ENCODE measurements at regions not wholly inside any gene's neighbourhood (a gene's known extent, or its start where the extent isn't known, plus 50 kb on each side); places are given as distances from the start of the nearest gene placed in this dataset.
A peak's percentile ranks its signal among the peaks of the same experiment; 100 is the strongest.

- Histone ChIP-seq H2AK5ac (ENCODE audit: low read length) (no peak overlapping the region), H2BK5ac (ENCODE audit: low read length) (no peak overlapping the region), H3K56ac (ENCODE audit: low read length) (no peak overlapping the region), H4K8ac (ENCODE audit: low read depth, low read length) (no peak overlapping the region), H2BK120ac (ENCODE audit: low read depth, low read length) (no peak overlapping the region), H3K9ac (ENCODE audit: low read length) (no peak overlapping the region), H4K5ac (ENCODE audit: low read length) (no peak overlapping the region), H3K23ac (ENCODE audit: low read length) (no peak overlapping the region), H2BK15ac (replicated peaks; ENCODE audit: low read depth) (no peak overlapping the region), H3K4ac (ENCODE audit: low read depth, low read length) (no peak overlapping the region), H3K4me3 (ENCODE audit: low read length) (no peak overlapping the region), H3K27me3 (ENCODE audit: insufficient read depth, low read length, poor library complexity) (no peaks in the 10 kb centered on the region), H3K4me2 (ENCODE audit: low read length) (no peak overlapping the region), H3K79me2 (ENCODE audit: control insufficient read depth, insufficient read depth, low read length) (no peaks in the 10 kb centered on the region), H3K36me3 (ENCODE audit: control insufficient read depth, insufficient read depth, low read length) (no peaks in the 10 kb centered on the region), H3K79me1 (ENCODE audit: low read length) (no peaks in the 10 kb centered on the region), H3K18ac (ENCODE audit: low read length) (no peak overlapping the region), H3K4me1 (ENCODE audit: control insufficient read depth, low read depth, low read length) (no peaks in the 10 kb centered on the region), H3K27ac (ENCODE audit: low read depth, low read length) (no peak overlapping the region)
- WGBS (ENCODE audit: extremely low coverage, insufficient coverage, low lambda C conversion rate), result no CpG with 5 or more reads among the region's 6 CpGs
- no peak for DNase-seq
Observed at GRCh38 chr12:13764748-13765147, 216.7 kb downstream of the GRIN2B start.

- Histone ChIP-seq H2BK120ac (ENCODE audit: low read depth, low read length) (no peak overlapping the region), H2AK5ac (ENCODE audit: low read length) (no peak overlapping the region), H3K79me2 (ENCODE audit: control insufficient read depth, insufficient read depth, low read length) (no peaks in the 10 kb centered on the region), H3K4me2 (ENCODE audit: low read length) (no peak overlapping the region), H3K23ac (ENCODE audit: low read length) (no peak overlapping the region), H3K18ac (ENCODE audit: low read length) (no peak overlapping the region), H3K36me3 (ENCODE audit: control insufficient read depth, insufficient read depth, low read length) (no peaks in the 10 kb centered on the region), H4K5ac (ENCODE audit: low read length) (no peak overlapping the region), H2BK5ac (ENCODE audit: low read length) (no peak overlapping the region), H3K4me1 (ENCODE audit: control insufficient read depth, low read depth, low read length) (peaks cover 6% of the 10 kb centered on the region), H3K27me3 (ENCODE audit: insufficient read depth, low read length, poor library complexity) (peaks cover 13% of the 10 kb centered on the region), H2BK15ac (replicated peaks; ENCODE audit: low read depth) (no peak overlapping the region), H3K4me3 (ENCODE audit: low read length) (no peak overlapping the region), H4K8ac (ENCODE audit: low read depth, low read length) (no peak overlapping the region), H3K27ac (ENCODE audit: low read depth, low read length) (peak overlapping the region; percentile 48), H3K79me1 (ENCODE audit: low read length) (no peaks in the 10 kb centered on the region), H3K4ac (ENCODE audit: low read depth, low read length) (no peak overlapping the region), H3K9ac (ENCODE audit: low read length) (no peak overlapping the region), H3K56ac (ENCODE audit: low read length) (no peak overlapping the region)
- WGBS (ENCODE audit: extremely low coverage, insufficient coverage, low lambda C conversion rate), result no CpG with 5 or more reads among the region's 1 CpG
- peak; percentile 81 for DNase-seq
Observed at GRCh38 chr12:13749389-13749788, 232.0 kb downstream of the GRIN2B start.

- Histone ChIP-seq H3K4ac (ENCODE audit: low read depth, low read length) (no peak overlapping the region), H3K9ac (ENCODE audit: low read length) (no peak overlapping the region), H3K79me1 (ENCODE audit: low read length) (no peaks in the 10 kb centered on the region), H3K56ac (ENCODE audit: low read length) (no peak overlapping the region), H3K18ac (ENCODE audit: low read length) (no peak overlapping the region), H3K79me2 (ENCODE audit: control insufficient read depth, insufficient read depth, low read length) (no peaks in the 10 kb centered on the region), H4K8ac (ENCODE audit: low read depth, low read length) (no peak overlapping the region), H3K4me3 (ENCODE audit: low read length) (no peak overlapping the region), H3K23ac (ENCODE audit: low read length) (no peak overlapping the region), H3K27ac (ENCODE audit: low read depth, low read length) (no peak overlapping the region), H2BK15ac (replicated peaks; ENCODE audit: low read depth) (no peak overlapping the region), H2AK5ac (ENCODE audit: low read length) (no peak overlapping the region), H4K5ac (ENCODE audit: low read length) (no peak overlapping the region), H3K4me2 (ENCODE audit: low read length) (no peak overlapping the region), H3K36me3 (ENCODE audit: control insufficient read depth, insufficient read depth, low read length) (no peaks in the 10 kb centered on the region), H2BK120ac (ENCODE audit: low read depth, low read length) (no peak overlapping the region), H3K27me3 (ENCODE audit: insufficient read depth, low read length, poor library complexity) (peaks cover 6% of the 10 kb centered on the region), H3K4me1 (ENCODE audit: control insufficient read depth, low read depth, low read length) (peaks cover 6% of the 10 kb centered on the region), H2BK5ac (ENCODE audit: low read length) (no peak overlapping the region)
- no CpG with 5 or more reads among the region's 6 CpGs for WGBS (ENCODE audit: extremely low coverage, insufficient coverage, low lambda C conversion rate)
- no peak for DNase-seq
Observed at GRCh38 chr12:13745111-13745860, 236.1 kb downstream of the GRIN2B start.

- H2AK5ac ChIP-seq (ENCODE audit: low read length), result no peak overlapping the region
- no peak overlapping the region for H3K9ac ChIP-seq (ENCODE audit: low read length)
- H4K8ac ChIP-seq (ENCODE audit: low read depth, low read length), result no peak overlapping the region
- H3K4ac ChIP-seq (ENCODE audit: low read depth, low read length), result no peak overlapping the region
- peaks cover 5% of the 10 kb centered on the region for H3K27me3 ChIP-seq (ENCODE audit: insufficient read depth, low read length, poor library complexity)
- H3K79me2 ChIP-seq (ENCODE audit: control insufficient read depth, insufficient read depth, low read length), result no peaks in the 10 kb centered on the region
- H3K36me3 ChIP-seq (ENCODE audit: control insufficient read depth, insufficient read depth, low read length), result no peaks in the 10 kb centered on the region
- no CpG with 5 or more reads among the region's 9 CpGs for WGBS (ENCODE audit: extremely low coverage, insufficient coverage, low lambda C conversion rate)
- no peak overlapping the region for H2BK5ac ChIP-seq (ENCODE audit: low read length)
- H4K5ac ChIP-seq (ENCODE audit: low read length), result no peak overlapping the region
- H3K18ac ChIP-seq (ENCODE audit: low read length), result no peak overlapping the region
- H3K4me3 ChIP-seq (ENCODE audit: low read length), result no peak overlapping the region
- no peak for DNase-seq
- H3K4me2 ChIP-seq (ENCODE audit: low read length), result no peak overlapping the region
- peaks cover 2% of the 10 kb centered on the region for H3K4me1 ChIP-seq (ENCODE audit: control insufficient read depth, low read depth, low read length)
- no peak overlapping the region for H3K23ac ChIP-seq (ENCODE audit: low read length)
- H3K27ac ChIP-seq (ENCODE audit: low read depth, low read length), result no peak overlapping the region
- no peak overlapping the region for H3K56ac ChIP-seq (ENCODE audit: low read length)
- H3K79me1 ChIP-seq (ENCODE audit: low read length), result no peaks in the 10 kb centered on the region
- no peak overlapping the region for H2BK15ac ChIP-seq (replicated peaks; ENCODE audit: low read depth)
- H2BK120ac ChIP-seq (ENCODE audit: low read depth, low read length), result no peak overlapping the region
Observed at GRCh38 chr12:13744561-13744960, 236.8 kb downstream of the GRIN2B start.

GRCh38 chr12:13740149-13740545, 241.3 kb downstream of the GRIN2B start:
- no peak for DNase-seq
- Histone ChIP-seq H3K4ac (ENCODE audit: low read depth, low read length) (no peak overlapping the region), H3K4me2 (ENCODE audit: low read length) (no peak overlapping the region), H2BK120ac (ENCODE audit: low read depth, low read length) (no peak overlapping the region), H3K79me1 (ENCODE audit: low read length) (no peaks in the 10 kb centered on the region), H3K79me2 (ENCODE audit: control insufficient read depth, insufficient read depth, low read length) (no peaks in the 10 kb centered on the region), H3K36me3 (ENCODE audit: control insufficient read depth, insufficient read depth, low read length) (no peaks in the 10 kb centered on the region), H3K56ac (ENCODE audit: low read length) (no peak overlapping the region), H2AK5ac (ENCODE audit: low read length) (no peak overlapping the region), H2BK5ac (ENCODE audit: low read length) (no peak overlapping the region), H3K9ac (ENCODE audit: low read length) (no peak overlapping the region), H3K23ac (ENCODE audit: low read length) (no peak overlapping the region), H4K5ac (ENCODE audit: low read length) (no peak overlapping the region), H3K27me3 (ENCODE audit: insufficient read depth, low read length, poor library complexity) (no peaks in the 10 kb centered on the region), H3K18ac (ENCODE audit: low read length) (no peak overlapping the region), H2BK15ac (replicated peaks; ENCODE audit: low read depth) (no peak overlapping the region), H4K8ac (ENCODE audit: low read depth, low read length) (no peak overlapping the region), H3K4me1 (ENCODE audit: control insufficient read depth, low read depth, low read length) (no peaks in the 10 kb centered on the region), H3K4me3 (ENCODE audit: low read length) (no peak overlapping the region), H3K27ac (ENCODE audit: low read depth, low read length) (no peak overlapping the region)
- no CpG with 5 or more reads among the region's 6 CpGs for WGBS (ENCODE audit: extremely low coverage, insufficient coverage, low lambda C conversion rate)

- DNase-seq, result no peak
- no peak overlapping the region for H3K18ac ChIP-seq (ENCODE audit: low read length)
- H3K4ac ChIP-seq (ENCODE audit: low read depth, low read length), result no peak overlapping the region
- H3K36me3 ChIP-seq (ENCODE audit: control insufficient read depth, insufficient read depth, low read length), result no peaks in the 10 kb centered on the region
- no peaks in the 10 kb centered on the region for H3K4me1 ChIP-seq (ENCODE audit: control insufficient read depth, low read depth, low read length)
- H3K56ac ChIP-seq (ENCODE audit: low read length), result no peak overlapping the region
- WGBS (ENCODE audit: extremely low coverage, insufficient coverage, low lambda C conversion rate), result no CpG with 5 or more reads among the region's 5 CpGs
- H3K4me2 ChIP-seq (ENCODE audit: low read length), result no peak overlapping the region
- H2AK5ac ChIP-seq (ENCODE audit: low read length), result no peak overlapping the region
- no peaks in the 10 kb centered on the region for H3K79me1 ChIP-seq (ENCODE audit: low read length)
- H3K27ac ChIP-seq (ENCODE audit: low read depth, low read length), result no peak overlapping the region
- no peaks in the 10 kb centered on the region for H3K79me2 ChIP-seq (ENCODE audit: control insufficient read depth, insufficient read depth, low read length)
- H2BK120ac ChIP-seq (ENCODE audit: low read depth, low read length), result no peak overlapping the region
- no peak overlapping the region for H3K9ac ChIP-seq (ENCODE audit: low read length)
- no peak overlapping the region for H3K4me3 ChIP-seq (ENCODE audit: low read length)
- H2BK5ac ChIP-seq (ENCODE audit: low read length), result no peak overlapping the region
- H4K8ac ChIP-seq (ENCODE audit: low read depth, low read length), result no peak overlapping the region
- no peak overlapping the region for H3K23ac ChIP-seq (ENCODE audit: low read length)
- H4K5ac ChIP-seq (ENCODE audit: low read length), result no peak overlapping the region
- peaks cover 6% of the 10 kb centered on the region for H3K27me3 ChIP-seq (ENCODE audit: insufficient read depth, low read length, poor library complexity)
- H2BK15ac ChIP-seq (replicated peaks; ENCODE audit: low read depth), result no peak overlapping the region
Observed at GRCh38 chr12:13735734-13736133, 245.7 kb downstream of the GRIN2B start.
